Hematopoietic multipotent progenitor cell treated with erythropoietin and hydrocortisone succinate and interleukin-3 and kit ligand, for 17 days (in vitro differentiated cells): ENCODE measurements at regions not wholly inside any gene's neighbourhood (a gene's known extent, or its start where the extent isn't known, plus 50 kb on each side); places are given as distances from the start of the nearest gene placed in this dataset.

Source experiments
- DNase-seq: peaks from one replicate; pipeline ENCODE4 v3.0.0-alpha.2; 2015; ENCODE audit warnings: low spot score

DNA sequence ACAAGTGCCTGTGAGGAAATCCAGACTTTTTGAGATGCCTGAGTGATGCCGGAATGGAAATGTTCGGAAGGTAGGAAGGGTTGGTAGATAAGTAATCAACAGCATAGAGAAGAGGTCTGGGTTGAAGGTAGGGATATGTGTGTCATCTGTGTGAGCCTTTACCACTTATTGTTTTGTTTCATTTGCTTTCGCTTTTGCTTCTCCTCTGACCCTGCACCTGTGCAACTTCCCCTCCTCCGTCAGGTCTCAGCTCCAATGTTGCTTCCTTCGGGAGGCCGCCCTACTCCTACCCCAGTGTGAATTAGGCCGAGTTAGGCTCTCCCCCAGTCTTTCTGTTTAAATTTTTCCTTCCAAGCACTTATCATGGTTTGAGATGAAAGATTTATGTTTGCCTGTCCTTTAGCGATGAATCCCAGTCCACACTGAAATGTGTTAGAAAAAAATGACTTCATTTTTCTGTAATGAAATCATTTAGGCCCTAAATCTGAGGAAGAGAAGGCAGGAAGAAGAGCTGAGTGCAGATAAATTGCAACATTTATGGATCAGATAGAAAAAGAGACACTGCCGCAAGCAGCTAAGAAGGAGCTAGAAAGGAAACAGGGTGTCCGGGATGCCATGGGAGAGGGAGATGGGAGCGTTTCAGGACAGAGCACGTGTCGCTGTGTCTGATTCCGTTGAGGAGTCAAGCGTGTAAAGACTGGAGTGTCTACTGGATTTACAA is 139.6 kb upstream of the PELI1 start:
- no peak for DNase-seq

DNA sequence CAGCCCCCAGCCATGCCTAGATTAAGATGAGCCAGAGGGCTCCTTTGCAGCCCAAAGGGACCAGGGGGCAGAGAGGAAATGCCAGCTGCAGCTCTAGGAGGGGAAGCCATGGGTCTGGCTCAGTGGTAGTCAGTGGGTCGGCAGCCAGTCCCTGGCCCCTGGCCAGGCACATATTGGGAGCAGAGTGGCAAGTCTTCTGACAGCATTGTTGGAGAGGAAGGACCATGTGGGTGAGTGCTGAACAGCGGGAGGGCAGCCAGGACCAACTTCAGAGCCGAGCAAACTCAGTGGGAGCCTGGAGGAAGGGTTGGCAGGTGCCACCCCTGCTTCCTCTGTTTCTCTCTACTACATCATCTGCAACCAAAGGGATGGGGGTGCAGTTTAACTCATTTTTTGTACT is 140.5 kb upstream of the PELI1 start:
- DNase-seq, result no peak

DNA sequence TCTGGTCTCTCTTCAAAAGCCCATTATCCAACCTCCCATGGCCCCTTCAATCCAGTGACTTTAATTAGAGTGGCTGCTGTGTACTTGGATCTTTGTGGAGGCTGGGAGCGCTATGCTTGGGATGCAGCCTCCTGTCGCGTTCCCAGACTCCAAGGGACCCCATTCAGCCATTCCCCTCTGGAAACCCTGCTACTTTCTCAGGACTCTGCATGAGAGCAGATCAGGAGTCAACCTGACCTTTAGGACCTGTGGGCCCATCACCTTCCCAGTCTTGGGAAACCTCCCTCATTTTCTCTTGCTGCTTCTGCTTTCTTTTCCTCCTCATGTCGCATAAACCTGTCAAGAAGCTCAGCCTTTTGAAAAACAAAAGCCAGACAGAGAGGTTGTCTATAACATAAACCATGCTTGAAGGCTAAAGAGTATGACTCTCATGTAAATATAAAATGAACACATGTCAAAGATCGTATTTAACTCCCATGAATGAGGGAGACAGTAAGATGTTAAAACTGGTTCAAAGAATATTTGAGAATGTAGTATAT is 143.1 kb upstream of the PELI1 start:
- no peak for DNase-seq

DNA sequence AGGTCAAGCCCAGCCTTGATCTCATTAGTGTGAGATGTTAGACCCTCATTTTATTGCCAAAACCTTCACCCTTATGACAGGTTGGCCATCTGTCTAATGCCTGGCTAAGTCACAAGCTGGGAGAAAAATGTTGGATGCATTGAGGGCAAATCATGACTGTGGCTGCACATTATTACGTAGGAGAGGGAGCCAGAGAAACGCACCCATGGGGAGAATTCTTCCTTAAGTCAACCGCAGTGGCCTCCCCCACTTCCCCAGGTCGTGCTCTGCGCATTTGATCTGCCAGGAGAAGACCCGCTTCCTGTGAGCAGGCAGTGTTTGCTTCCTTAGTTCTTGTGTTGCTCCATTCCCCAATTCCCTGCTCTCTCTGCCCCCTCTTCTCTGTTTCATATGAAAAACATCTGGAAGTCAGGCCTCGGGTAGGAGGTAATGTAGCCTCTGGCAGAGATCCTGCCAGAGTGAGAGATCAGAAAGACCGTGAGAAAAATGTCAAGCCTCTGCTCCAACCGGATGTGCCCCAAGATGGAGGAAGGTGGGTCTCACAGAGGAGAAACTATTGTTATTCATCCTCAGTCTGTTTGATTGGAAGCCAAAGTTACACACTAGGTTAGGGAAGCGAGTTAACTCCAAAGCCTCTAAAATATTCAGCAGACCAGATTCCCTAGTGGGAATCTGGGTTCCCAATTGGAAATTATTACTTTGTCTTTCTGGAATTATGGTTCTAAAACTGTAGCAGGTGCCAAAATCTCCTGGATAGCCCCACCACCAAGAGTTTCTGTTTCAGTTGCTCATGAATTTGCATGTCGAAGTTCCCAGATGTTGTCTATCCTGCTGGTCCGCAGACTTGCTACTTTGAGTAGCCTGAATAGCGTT is 144.3 kb upstream of the PELI1 start:
- DNase-seq, result no peak

DNA sequence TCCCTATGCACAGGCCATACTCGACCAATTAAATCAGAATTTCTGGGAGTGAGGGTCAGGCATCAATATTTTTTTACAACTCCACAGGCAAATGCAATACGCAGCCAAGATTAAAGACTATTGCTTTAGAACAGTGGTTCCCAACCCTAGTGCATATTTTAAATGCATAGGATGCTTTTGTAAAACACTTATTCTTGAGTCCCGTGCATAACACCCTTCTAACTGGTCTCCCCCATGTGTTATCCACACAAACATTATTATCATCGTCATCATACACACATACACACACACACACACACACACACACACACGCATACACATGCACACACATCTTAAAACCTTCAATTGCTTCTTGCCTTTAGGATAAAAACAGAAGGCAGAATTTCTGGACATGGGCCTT is 145.0 kb upstream of the PELI1 start:
- no peak for DNase-seq

DNA sequence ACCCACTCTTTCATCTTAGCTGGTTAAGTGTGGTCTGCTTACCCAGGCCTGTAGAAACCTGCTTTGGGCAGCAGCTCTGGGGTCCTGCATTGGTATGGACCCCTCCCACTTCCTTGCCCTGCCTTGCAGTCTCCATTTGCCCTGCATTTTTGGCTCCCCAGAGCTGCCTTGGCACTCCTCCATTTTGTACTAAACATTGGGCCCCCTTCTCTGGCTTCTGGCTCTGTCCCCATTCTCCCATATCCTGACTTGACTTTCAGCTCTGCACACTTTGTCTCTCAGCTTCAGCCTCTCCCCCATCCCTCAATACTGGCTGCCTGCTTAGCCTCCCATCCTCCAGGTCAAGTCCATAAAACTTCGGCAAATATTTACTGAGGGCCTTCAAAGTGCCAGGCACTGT is 145.5 kb upstream of the PELI1 start:
- DNase-seq, result no peak

DNA sequence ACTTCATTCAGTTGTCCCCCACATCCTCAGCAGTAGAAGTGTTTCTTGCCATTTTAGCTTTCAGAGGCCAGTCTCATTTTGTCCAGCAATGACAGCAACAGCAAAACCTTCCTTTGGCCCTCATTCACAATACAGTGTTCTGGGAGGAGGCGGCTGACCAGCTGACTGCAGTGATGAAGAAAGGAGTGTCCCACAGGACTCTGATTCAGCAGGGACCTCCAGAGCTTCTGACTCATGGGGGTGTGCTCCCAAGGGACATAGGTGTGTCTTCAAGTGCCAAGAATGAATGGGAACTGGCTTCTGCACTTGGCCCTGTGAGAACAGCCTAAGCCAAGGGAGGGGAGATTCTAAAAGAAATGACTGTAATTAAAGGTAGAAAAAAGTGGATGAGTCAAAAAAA is 147.0 kb upstream of the PELI1 start:
- DNase-seq, result no peak

DNA sequence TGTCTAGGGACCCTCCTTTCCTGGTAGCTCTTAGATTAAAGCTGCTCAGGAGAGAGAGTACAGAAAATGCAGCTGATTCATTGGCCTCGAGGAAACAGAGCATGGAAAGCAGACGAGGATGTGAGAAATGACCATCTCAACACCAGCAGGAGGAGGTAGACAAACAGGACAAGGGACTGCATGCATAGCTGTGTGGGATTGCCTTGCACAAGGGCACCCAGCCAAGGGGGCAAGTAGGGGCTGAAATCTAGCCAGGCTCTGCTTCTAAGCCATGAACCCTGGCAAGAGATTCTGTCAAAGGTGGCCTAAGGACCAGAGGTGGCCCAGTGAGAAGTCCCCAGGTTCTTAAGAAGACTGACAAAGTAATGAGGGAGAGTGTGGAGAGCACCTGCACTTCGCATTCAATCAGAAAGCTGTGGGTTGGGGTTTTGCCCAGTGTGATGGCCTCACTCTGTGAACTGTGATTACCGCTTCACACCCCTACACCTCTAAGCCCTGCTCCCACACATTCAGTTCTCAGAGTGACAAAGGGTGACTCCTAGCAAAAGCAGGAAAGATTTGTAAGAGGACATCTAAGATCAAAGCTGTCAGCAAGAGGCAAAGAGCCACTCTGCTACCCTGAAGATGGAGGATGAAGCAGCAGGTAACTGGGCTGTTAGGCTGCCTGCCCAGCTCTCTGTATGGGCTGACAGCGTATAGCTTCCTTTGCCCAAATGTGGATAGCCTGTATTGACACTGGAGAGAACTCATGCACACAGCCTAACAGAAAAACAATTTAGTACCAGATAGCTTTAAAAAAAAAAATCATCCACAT is 151.3 kb upstream of the PELI1 start:
- no peak for DNase-seq

DNA sequence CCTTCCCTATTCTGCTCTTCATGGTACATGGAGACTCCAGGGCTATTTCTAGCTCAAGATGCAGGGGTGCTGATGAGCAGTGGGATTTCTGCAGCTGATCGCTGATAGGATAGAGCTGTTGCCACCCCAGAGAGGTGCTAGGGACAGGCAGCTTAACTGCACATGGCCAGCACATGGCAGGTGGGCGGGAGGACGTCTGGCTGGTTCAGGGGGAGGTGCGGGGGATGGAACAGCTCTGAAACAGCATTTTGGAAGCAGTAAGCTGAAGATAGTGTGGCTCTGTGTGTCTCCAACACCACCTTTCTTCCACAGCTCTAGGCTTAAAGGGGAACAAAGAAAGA is 151.9 kb upstream of the PELI1 start:
- DNase-seq, result no peak

DNA sequence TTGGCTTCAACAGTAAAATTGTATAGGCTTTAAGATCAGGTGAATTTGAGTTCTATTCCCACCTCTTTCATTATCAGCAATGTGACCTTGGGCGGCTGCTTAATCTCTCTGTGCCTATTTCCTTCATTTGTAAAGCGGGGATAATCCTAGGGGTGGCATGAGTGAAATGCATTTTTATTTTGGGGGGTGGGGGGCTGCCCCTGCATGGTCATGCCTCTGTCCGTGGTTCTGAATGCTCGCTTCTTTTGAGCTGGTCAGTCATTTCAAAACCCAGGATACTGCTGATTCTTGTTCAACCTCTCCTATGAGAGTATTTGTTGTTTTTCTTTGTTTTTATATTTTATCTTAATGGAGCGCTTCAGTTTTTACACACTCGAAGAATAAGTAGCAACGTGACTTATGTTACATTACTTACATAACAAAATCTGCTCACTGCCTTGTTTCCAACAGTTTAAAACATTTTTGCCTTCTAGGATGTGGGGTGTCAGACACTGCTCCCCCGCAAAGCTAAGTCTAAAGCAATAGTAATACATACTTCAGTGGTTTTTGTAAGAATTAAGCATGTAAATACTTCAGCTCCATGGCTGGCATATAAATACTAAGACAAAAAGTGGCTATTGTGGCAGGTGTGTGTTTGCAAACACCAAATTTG is 152.6 kb upstream of the PELI1 start:
- no peak for DNase-seq

DNA sequence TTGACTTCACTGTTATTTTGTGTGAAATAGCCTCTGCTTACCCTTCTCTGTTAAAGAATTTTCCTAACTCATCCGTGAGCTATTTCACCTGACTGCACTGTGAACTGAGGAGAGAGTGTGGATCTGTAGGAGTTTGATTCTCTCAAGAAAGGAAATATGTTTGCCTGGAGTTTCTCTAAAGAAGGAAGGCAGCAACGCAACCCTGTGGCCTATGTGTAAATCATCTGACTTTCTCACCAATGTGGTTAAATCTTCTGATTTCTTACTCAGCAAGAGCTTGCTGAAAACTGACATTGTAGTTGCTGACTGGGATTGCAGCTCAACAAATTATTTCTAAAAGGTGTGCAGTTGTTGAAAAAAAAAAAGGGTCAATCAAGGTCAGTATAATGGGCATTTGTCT is 153.9 kb upstream of the PELI1 start:
- DNase-seq, result no peak

DNA sequence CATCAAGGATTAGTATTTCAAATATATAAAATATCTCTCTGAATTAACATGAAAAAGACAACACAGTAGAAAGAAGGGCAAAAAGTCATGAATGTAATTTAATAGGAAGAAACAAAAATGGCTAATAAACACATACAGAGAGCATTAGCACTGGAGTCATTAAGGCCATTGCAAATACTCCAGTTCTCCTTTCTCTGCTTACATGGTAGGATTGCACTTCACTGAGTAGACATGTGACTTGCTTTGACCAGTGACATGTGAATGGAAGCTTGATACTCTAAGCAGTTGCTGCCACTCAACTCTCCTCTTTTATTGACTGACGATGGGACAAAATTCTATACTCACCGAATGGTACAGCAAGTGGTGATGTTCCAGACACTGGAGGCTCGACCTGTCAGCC is 153.9 kb upstream of the LGALSL start:
- no peak for DNase-seq

DNA sequence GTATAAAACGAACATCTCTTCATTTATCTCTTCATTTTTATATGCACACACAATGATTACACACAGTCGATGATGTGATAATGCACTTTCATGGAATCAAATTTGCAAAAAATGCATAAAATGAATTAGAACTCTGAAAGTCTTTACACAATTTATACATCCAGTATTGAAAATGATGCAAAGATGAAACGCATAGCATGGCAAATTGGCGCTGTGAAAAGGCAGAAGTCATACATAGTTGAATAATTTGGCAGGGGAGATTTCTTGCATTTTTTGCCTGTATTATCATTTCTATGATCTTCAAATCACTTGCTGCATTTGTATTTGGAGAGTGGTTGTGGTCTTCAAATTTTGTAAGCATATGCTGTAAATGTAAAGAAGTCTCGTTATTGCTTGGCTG is 150.7 kb upstream of the LGALSL start:
- DNase-seq, result no peak

DNA sequence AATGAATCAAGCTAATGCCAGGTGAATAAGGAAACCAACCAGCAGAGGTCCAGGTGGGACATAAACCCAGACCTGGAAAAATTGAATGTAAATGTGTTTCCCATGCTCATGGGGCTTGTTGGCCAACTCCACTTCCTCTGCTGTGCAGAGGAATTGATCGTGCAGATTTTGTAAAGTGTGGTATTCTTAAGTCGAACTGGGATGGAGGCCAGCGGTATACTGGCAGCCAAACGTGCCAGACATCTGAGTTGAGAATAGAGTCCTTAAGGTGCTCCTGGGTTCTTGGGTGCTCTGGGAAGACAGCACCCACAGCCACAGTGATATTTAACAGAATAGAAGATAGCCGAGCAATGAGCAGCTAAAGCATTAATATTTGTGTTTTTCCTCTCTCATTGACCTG is 146.5 kb upstream of the LGALSL start:
- no peak for DNase-seq

DNA sequence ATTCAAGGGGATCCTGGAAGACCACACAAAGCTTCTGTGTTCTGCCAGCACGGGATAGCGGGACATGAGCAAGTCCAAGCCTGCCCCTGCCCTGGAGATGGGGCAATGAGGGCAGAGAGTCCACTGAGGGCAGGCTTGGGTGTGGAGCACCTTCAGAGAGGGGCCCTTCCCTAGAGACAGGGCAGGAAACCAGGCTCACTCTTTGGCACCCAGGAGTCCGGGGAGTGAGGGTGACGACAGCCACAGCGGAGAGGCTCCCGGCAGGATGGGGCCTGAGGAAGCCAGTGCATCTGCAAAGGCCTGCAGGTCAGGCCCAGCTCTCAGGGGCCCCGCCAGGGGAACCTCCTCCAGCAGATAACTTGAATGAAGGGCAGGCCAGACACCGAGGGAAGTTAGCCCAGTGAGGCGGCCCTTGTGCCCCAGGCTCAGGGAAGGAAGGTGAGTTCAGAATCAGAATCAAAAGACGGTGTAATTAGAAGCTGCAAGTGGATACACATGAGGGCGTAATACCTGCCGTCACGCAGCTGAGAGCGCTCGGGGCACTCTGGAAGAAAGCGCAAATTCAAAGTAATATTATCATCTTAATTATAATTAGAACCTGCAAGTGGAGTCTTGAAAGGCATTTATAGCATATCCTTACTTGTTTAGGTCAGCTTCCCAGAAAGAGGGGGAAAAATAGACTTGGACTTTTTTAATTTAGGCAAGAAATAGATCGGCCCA is 142.6 kb upstream of the LGALSL start:
- no peak for DNase-seq

DNA sequence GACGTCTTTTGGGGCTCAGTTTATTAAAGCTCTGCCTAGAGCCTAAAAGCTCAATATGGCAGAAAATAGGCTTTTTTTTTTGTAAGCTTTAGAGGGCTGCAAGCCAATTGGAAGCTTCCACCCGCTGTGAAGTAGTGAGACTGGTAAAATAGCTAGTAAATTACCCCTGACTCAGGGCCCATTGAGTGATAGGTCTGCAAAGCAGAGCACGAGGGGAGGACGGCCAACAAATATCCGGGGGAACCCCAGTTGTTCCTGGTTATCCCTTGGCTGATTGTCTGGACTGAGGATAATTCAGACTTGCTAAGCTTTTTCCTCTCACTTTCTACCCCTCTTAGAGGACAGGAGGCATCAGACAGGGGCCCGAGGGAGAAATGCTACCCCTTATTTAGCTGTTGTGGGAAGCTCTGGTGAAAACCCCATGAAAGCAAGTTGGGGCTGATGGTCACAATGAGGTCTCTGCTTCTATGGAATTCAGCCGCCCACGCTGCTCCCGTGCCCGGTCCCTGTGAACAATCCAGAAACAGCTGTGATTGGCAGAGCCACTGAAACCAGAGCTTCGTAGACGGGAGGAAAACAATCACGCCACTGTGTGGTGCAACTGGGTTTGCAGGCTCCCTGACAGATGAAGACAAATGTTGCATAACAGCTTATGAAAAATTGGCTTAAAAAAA is 141.9 kb upstream of the LGALSL start:
- no peak for DNase-seq

DNA sequence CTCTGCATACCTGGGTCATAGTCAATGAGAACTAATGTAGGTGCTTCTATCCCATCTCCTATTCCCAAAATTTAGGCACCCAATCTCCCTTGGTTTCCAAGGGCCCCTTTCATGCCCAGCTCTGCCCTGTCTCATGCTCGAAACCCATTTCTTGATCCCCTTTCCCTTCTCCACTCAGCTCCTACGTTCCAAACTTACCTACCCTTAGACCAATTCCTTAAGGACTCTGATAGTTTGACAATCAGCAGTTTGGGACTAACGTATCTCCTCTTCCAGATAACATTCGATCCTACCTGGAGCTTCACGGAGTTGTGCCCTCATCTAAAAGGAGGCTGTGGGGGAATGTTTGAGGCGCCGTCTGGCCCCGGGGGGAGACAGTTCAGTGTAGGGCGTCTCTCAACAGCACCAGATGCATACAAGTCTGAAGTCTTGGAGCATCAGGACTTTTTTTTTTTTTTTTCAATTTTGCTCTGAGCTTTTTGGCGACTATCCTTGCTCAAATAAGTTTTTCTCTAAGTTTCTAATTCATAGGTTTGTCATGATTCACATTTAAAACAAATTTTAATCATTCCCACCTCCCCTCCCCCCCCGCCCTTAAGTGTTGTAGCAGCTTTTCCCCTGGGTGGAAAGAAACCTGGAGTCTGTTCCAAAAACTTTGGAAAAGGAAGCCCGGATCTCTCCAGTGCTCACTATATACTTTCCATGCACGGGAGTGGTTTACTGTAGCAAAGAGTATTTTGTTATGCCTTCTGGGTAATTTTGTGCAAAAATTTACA is 141.2 kb upstream of the LGALSL start:
- DNase-seq, result no peak

DNA sequence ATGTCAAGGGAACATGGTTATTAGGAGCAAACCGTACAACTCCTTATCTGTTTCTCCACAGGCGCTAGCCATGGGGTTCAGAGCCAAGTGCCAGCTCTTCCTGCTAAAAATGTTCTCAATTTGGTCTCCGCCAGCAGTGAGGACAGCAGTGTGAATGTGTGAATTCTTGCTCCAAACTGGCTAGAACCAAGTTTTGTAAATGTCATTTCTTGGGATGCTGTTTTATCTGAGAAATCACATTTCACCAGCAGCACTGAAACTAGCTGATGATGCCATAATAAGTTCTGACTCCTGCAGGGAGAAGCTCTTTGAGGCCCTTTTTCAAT is 140.6 kb upstream of the LGALSL start:
- no peak for DNase-seq

DNA sequence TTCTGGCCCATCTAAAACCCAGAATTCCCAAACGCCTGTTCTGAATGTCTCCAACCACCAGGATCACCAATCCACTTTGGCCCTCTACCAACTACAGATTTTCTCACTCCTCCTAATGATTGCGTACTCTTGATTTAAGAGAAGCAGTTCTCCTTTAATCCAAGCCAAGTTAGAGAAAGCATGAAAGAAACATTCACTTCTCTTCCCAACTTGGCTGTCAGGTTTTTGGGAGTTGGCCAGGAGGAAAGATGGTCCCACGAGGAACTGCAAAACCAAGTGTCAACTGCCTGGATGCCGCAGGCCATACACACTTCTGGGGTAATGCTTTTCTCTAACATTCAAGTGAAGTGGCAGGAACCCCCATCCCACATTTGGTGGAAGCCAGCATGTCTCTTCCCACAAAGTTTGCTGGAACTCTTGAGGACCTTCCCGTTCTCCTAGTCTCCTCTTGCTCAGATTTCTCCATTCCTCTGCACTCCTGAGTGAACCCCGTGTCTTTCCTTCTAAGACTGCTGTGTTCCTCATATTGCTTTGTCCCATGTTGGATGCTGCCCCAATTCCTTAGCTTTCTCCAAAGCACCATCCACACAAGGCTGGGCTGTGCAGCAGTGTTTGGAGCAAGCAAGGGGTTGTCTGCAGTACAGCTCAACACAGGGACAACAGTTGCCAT is 138.5 kb upstream of the LGALSL start:
- DNase-seq, result no peak
